Adrenal gland (tissue), 5 donors: ENCODE measurements at regions not wholly inside any gene's neighbourhood (a gene's known extent, or its start where the extent isn't known, plus 50 kb on each side); places are given as distances from the start of the nearest gene placed in this dataset.

ENCODE experiments used
- CTCF ChIP-seq, 6 experiments: fragments of 450-650 bp in 4 of 6; fragments of 200-600 bp in 2 of 6; sonication (generic) in 1 of 6; IDR thresholded peaks; 1 replicate in 5 of 6; 2 replicates in 1 of 6; pipeline versions ENCODE4 v1.5.1 to v1.8.0; 2016 to 2021; ENCODE audit warnings: antibody characterized with exemption in 6 of 6, mild to moderate bottlenecking in 2 of 6, moderate library complexity in 1 of 6
- POLR2A ChIP-seq, 2 donors: fragments of 450-650 bp; IDR thresholded peaks; one replicate each; pipeline ENCODE4 v1.6.1; 2017; ENCODE audit warnings: antibody characterized with exemption in 2 of 2, mild to moderate bottlenecking in 2 of 2, moderate library complexity in 1 of 2
- donor health status: DM: no; HTN: no; CAD: no.

- TF ChIP-seq CTCF (IDR thresholded peaks at IDR 0.05) = no peak
- no peak for TF ChIP-seq POLR2A (IDR thresholded peaks at IDR 0.05)
Measured at GRCh38 chr6:151738960-151739359, 68.5 kb upstream of the ESR1 start.
